GM21576 (cell line): ENCODE measurements at regions not wholly inside any gene's neighbourhood (a gene's known extent, or its start where the extent isn't known, plus 50 kb on each side); places are given as distances from the start of the nearest gene placed in this dataset.
"Not testable (repeated sequence)": the region's sequence is repeated elsewhere in the genome, so short reads cannot be mapped to it uniquely, and the experiment has no call there.

Experiments
- ATAC-seq: cut with Tn5 transposase; IDR thresholded peaks from one replicate; pipeline ENCODE4 v1.9.1; 2021; ENCODE audit warnings: mild to moderate bottlenecking, moderate library complexity; ENCODE audit not compliant: unreplicated experiment

- ATAC-seq = not testable (repeated sequence)
Measured at GRCh38 chr2:175777337-175777736, 224.7 kb downstream of the LNPK start.

GRCh38 chr2:175769200-175769599 is 232.9 kb downstream of the LNPK start:
- no peak for ATAC-seq

- no peak for ATAC-seq
Measured at GRCh38 chr2:175766880-175767279, 235.2 kb downstream of the LNPK start.

GRCh38 chr2:175755656-175756386 is 246.2 kb downstream of the LNPK start:
- no peak for ATAC-seq

- ATAC-seq = no peak
Measured at GRCh38 chr2:175755169-175755568, 246.9 kb downstream of the LNPK start.

GRCh38 chr2:175750195-175750594 is 251.9 kb downstream of the LNPK start:
- no peak for ATAC-seq

- no peak for ATAC-seq
Measured at GRCh38 chr2:175745911-175746310, 256.2 kb downstream of the LNPK start.

GRCh38 chr2:175744000-175744399 is 258.1 kb downstream of the LNPK start:
- ATAC-seq = no peak

- no peak for ATAC-seq
Measured at GRCh38 chr2:175743011-175743410, 259.1 kb downstream of the LNPK start.

- ATAC-seq = no peak
Measured at GRCh38 chr2:175742367-175742766, 259.7 kb downstream of the LNPK start.

- ATAC-seq = no peak
Measured at GRCh38 chr2:175741164-175741563, 260.9 kb downstream of the LNPK start.

- ATAC-seq = no peak
Measured at GRCh38 chr2:175737722-175738361, 264.2 kb downstream of the LNPK start.

- ATAC-seq = no peak
Measured at GRCh38 chr2:175734686-175735085, 267.4 kb downstream of the LNPK start.

- no peak for ATAC-seq
Measured at GRCh38 chr2:175732531-175732930, 269.5 kb downstream of the LNPK start.

- ATAC-seq = no peak
Measured at GRCh38 chr2:175730050-175730449, 272.0 kb downstream of the LNPK start.

- ATAC-seq = no peak
Measured at GRCh38 chr2:175729049-175729706, 272.9 kb downstream of the LNPK start.

- no peak for ATAC-seq
Measured at GRCh38 chr2:175728032-175728431, 274.0 kb downstream of the LNPK start.

GRCh38 chr2:175726223-175726622 is 275.8 kb downstream of the LNPK start:
- no peak for ATAC-seq

- no peak for ATAC-seq
Measured at GRCh38 chr2:175709248-175709647, 292.8 kb downstream of the LNPK start.

GRCh38 chr2:175707322-175707721 is 294.7 kb downstream of the LNPK start:
- ATAC-seq = no peak

GRCh38 chr2:175704568-175704967 is 297.5 kb downstream of the LNPK start:
- ATAC-seq = not testable (repeated sequence)

- ATAC-seq = no peak
Measured at GRCh38 chr2:175698061-175698460, 304.0 kb downstream of the LNPK start.
